Fibroblast of mammary gland (primary cell): ENCODE measurements at regions not wholly inside any gene's neighbourhood (a gene's known extent, or its start where the extent isn't known, plus 50 kb on each side); places are given as distances from the start of the nearest gene placed in this dataset.
A peak's percentile ranks its signal among the peaks of the same experiment; 100 is the strongest.

Experiments
- DNase-seq: peaks from one replicate; pipeline ENCODE4 v3.0.0-alpha.2; 2010; ENCODE audit warnings: low read depth
- H3K4me3 ChIP-seq: 2 replicates; pipeline ENCODE4 v1.5.1; 2011; ENCODE audit warnings: low read depth, mild to moderate bottlenecking, low read length, moderate library complexity; ENCODE audit not compliant: control insufficient read depth
- CTCF ChIP-seq: conservative IDR thresholded peaks from 2 replicates; pipeline ENCODE4 v1.5.1; 2011; ENCODE audit warnings: low read depth, low read length, inconsistent platforms; ENCODE audit not compliant: control insufficient read depth, insufficient read depth

GRCh38 chr9:78938821-78939220 is 632.9 kb upstream of the TLE4 start:
- DNase-seq = no peak
- no peak for TF ChIP-seq CTCF
- H3K4me3 ChIP-seq = no peak overlapping the region

GRCh38 chr9:78939311-78940065 is 632.3 kb upstream of the TLE4 start:
- TF ChIP-seq CTCF = no peak
- H3K4me3 ChIP-seq = no peak overlapping the region
- DNase-seq = no peak

DNA sequence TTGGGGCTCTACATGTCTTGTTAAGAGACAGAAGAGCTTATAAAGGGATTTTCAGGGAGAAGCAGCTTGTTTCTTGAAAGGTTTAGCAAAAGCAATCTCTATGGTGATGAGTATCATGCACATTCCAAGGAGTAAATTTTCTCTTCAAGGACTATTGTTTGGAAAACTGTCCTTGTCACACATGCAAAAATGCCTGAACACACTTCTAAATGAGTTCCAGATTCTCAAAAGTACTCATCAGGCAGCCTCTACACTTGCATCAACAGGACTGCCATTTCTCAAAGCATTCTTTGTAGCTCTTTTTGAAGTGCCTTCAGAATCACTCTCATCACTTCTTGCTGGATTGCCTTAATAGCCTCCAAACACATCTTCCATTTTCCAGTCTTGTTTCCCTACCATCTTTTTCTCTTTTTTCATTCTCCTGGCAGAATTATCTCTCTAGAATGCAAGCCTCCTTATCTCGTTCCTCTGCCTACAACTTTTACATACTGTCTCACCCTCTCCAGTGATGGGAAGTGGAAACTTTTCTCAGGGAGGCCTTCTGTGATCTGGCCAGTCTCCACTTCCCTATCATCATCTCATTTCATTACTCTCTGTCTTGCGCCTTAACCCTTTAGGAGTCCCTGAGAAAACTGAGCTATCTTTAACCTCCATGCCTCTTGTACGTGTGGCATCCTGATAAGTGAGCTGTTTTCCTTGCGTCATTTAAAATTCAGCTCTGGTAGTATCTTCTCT is 631.5 kb upstream of the TLE4 start:
- no peak overlapping the region for H3K4me3 ChIP-seq
- DNase-seq = no peak
- TF ChIP-seq CTCF = no peak

GRCh38 chr9:78954286-78954685 is 617.5 kb upstream of the TLE4 start:
- peak; percentile 2 for DNase-seq
- TF ChIP-seq CTCF = no peak

GRCh38 chr9:78958892-78959291 is 612.9 kb upstream of the TLE4 start:
- TF ChIP-seq CTCF = peak; percentile 4
- peak; percentile 5 for DNase-seq
- no peak overlapping the region for H3K4me3 ChIP-seq

More at GRCh38 chr9:78954286-78954685, 617.5 kb upstream of the TLE4 start:
- H3K4me3 ChIP-seq = no peak overlapping the region

- H3K4me3 ChIP-seq = no peak overlapping the region
- no peak for TF ChIP-seq CTCF
- no peak for DNase-seq
Measured at GRCh38 chr9:78962156-78962555, 609.6 kb upstream of the TLE4 start.
